Activated CD4-positive, alpha-beta T cell treated with anti-CD3 and anti-CD28 coated beads, Interleukin-2, amount 50 U/mL, for 48 hours (primary cell): ENCODE measurements at regions not wholly inside any gene's neighbourhood (a gene's known extent, or its start where the extent isn't known, plus 50 kb on each side); places are given as distances from the start of the nearest gene placed in this dataset.

Experiments used
- DNase-seq, 2 experiments: peaks; one replicate each; pipeline ENCODE4 v3.0.0-alpha.2; 2020

DNA sequence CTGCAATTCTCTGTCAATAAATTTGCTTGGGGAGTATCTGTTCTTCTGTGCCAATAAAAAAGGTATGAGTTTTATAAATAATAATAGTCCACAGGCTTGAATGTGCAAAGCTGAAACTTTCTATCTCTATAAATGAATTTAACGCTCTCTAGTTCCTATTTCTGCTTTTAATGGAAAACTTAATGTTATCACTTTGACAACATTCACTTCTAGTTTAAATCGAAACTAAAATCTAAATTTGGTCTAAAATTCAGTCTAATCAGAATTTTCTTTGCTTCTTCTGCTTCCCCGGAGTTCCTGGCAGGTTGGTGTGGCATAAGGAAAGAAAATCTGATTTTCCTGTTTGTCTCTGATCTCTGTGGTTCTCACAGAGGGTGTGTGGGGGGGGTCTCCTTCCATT lies 450.1 kb upstream of the TBL1XR1 start:
- DNase-seq, result no peak

DNA sequence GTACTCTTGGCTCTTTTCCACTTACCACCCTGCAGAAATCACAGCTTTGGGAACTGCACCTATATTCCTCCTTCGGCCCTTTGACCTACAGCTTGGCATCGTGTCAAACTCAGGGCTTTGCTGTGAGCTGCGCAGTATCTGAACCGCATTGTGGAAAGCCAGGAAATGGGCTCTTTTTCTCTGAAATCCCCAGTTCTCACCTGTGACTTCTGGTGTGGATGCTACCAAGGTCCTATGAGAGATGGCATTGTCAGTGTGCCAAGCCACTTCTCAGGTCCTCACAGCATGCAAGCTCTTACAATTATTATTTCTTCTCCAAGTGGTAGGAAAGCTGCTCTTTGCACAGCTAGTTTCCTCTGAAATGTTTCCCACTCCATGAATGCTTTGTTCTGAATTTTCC lies 450.6 kb upstream of the TBL1XR1 start:
- no peak for DNase-seq

DNA sequence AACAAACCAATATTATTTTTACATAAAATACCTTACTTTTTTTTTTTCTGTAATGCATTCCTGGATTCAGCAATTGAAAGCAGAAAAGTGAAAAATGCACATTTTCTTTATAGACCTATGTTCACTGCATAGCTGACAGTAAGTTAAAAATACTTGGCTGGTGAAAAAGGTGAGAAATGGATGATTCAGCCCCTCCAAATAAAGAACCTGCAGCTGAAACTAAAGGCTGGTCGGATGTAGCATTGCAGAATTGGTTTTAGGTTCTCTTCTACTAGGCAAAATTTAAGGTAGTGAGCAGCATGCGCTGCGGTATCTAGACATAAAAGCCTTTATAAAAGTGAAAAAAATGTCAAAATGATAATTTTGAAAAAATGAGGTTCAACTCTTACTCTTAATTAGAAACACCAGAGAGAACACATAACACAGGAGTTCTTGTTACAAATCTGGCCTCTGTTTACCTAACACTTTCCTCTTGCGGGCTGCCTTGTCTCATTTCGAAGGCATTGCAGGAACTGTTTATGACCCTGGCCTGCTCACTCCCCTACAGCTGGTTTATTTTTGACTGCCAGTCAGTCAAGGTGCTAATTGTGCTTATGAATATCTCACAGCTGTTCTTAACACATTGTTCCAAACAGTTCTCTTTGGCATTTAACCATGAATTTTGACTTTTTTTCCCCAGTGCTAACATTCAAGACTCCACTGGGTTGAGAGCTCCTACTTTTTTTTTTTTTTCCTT lies 455.4 kb upstream of the TBL1XR1 start:
- no peak for DNase-seq

DNA sequence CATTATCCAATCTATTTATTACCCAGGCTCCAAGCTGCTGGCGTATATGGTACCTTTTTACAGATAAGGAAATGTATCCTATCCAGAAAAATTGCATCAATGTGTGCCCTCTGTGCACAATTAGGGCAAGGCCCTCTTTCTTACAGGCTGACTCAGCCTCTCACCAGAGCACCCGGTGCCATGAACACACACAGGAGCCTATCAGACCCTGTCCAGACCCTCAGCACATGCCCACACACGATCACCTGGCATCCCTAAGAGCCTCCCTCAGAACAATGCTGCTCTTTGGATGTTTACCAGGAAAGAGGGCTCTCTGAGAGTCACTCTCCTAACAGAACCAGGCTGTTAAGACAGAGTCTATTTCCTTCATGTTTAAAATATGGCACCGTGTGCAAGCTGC lies 460.0 kb upstream of the TBL1XR1 start:
- no peak for DNase-seq

DNA sequence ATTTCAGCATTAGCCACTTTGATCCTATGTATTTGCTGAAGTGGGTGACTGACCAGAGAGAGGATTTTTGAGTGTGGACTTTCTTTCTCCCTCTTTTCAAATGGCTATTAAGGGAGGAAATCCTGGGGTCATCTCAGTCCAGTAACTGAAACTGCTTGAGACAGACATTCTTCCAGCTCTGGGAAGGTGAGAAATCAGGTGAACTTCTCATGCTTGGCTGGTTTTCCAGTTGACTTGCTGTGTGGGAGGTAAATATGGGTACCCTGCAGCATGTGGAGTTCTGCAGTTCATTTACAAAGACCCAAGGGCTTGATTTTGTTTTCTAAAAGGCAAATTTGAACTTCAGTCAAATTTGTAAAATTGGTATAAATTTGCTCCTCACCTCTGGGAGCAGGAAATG lies 461.1 kb upstream of the TBL1XR1 start:
- DNase-seq, result no peak

DNA sequence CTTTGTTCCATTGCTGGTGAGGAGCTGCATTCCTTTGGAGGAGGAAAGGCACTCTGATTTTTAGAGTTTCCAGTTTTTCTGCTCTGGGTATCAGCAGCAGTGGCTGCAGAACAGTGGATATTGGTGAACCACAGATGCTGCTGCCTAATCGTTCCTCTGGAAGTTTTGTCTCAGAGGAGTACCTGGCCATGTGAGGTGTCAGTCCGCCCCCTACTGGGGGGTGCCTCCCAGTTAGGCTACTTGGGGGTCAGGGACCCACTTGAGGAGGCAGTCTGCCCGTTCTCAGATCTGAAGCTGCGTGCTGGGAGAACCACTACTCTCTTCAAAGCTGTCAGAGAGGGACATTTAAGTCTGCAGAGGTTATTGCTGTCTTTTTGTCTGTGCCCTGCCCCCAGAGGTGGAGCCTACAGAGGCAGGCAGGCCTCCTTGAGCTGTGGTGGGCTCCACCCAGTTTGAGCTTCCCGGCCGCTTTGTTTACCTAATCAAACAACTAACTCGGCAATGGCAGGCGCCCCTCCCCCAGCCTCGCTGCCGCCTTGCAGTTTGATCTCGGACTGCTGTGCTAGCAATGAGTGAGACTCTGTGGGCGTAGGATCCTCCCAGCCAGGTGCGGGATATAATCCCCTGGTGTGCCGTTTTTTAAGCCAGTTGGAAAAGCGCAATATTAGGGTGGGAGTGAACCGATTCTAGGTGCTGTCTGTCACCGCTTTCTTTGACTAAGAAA lies 467.3 kb upstream of the TBL1XR1 start:
- DNase-seq, result peak in 1 of 2 experiments; percentile 20

DNA sequence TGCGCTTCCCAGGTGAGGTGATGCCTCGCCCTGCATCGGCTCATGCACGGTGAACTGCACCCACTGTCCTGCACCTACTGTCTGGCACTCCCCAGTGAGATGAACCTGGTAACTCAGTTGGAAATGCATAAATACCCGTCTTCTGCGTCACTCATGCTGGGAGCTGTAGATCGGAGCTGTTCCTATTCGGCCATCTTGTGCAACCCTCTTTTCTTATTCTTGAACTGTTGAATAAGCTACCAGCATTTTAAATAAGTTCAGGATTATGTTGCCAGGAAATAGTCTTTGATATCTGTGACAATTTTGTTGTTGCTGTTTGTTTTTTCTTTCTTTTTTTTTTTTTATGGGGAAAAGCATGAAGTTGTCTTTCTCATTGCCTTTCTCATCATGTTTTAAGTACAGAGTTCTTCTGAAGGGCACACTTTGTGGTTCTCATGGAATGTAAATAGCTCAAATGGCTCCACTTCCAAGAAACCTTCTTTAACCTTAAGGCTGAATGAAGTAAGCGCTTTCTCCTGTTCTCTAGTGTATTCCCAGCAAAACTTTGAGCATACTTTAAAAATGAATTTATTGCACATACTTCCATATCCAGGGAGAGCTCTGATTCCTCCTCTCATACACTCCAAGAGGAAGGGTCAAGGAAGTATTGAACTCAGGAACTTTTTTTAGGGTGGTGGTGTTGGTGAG lies 468.0 kb upstream of the TBL1XR1 start:
- no peak for DNase-seq

DNA sequence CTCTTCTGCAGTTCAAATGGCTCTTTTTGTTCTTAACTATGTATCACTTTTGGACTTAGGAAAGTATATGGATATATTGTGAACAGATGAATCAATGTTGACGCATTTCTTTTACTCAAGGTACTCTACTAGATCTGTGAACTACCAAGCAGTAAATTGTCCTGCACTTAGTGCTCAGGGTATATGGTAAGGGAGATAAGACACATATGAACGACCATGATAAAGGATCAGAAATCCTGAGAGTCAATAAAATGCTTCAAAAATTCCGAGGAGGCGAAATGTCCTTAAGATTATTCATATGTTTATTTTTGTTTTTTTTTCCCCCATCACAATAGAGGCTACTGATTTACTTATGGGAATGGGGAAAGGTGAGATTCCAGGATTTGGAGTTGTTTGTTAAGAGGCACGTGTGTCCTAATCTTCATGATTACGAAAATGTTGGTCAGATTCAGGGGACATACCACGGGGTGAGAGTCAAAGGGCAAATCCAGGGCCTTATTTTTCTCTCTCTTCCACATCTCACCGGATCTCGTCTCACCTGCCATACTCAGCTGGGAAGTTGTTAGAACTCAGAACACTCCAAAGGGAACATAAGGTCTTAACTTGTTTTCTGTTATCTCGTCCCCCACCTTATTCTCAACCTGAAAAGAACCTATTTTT lies 475.1 kb upstream of the TBL1XR1 start:
- DNase-seq, result no peak

DNA sequence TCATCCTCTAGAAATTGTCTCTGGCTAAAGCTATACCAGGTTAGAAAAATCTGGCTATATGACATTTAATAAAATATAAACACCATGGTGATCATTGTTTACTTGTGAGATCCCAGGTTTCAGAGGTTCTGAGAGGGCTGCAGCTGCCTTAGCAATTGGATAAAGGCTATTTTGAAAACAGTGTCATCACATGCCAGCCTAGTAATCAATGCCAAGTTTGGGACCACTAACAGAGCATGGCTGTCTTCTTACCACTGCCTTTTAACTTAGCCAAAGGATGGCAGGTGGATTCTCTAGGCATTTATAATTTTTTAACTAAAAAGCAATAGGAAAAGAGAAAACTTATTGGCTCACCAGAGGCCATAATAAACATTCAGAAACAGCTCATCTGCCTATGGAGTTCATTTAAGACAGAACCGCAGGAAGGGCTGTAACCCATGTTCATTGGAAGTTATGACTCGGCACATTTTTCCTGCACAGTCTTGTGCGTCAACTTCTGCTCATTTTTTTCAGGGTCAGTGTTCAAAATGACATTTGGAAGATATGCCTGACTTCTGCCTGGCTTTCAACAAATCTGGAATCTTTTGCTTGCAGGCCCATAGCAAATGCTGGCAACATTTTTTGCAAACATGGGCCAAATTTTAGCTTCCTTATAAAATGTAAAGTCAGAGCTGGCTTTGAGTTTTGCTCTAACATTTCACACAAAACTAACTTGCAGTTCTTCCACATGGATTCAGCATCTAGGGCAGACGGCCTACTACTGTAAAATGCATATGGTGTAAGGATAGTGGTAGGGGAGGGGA lies 476.0 kb upstream of the TBL1XR1 start:
- DNase-seq, result no peak

DNA sequence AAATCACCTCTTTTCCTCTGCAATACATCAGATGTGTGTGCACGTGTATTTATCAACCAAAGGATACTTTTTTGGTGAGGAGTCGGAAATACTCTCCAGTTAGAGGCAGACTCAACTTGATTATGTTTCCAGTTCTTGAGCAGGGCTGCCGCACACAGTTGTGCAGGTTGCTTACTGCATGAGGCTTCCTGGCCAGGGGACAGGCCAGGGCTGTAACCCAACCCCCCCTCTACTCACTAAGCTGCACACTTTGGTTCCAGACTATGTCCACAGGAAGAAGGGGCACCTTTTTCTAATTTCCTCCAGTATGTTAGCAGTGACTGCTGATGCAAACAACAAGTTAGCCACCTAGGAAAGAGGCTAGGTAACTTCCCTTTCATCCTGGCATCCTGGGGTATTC lies 476.9 kb upstream of the TBL1XR1 start:
- no peak for DNase-seq

DNA sequence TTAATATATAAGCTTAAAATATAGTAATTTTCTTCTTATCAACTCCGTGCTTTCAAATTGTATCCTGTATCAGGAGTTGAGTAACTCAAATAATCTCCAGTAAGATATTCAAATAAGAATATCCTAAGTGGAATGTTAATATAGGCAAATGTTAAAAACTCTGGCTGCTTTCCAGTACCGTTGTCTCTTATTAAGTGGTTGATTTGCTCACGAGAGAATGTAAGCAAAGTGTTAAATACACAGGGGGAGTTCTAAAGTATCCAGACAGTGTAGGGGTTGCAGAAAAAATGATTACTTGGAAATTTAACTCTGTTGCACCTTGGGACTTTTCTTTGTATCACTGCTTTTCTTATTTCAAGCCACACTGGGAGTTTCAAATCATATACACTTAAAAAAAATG lies 478.9 kb upstream of the TBL1XR1 start:
- DNase-seq, result no peak

DNA sequence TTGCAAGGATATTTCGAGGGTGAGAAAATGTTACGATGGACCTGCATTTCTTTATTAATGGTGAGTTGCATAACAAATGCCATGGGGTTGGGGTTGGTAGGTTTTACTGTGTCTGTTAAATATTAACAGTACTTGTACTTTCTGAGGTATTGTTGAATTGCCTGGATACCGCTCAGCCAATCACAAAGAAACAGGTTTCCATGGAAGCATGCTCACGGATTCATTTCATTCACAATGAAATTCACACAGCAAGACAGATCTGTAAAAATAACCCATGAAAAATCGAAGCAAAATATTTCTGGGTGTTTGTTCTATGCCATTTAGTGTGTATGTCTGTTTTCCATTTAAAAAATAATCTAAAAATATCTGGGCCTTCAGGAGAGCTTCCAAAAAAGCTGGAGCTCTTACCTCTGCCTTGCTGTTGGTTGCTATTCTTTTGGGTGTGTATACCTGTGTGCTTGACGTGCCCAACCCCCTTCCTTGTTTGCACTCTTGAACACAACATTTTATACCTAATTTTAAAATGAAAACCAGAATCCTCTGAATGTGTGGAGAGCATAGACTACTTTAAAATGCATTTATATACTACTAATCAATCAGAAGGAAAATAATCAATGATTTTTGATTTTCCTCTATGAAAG lies 479.8 kb upstream of the TBL1XR1 start:
- no peak for DNase-seq

DNA sequence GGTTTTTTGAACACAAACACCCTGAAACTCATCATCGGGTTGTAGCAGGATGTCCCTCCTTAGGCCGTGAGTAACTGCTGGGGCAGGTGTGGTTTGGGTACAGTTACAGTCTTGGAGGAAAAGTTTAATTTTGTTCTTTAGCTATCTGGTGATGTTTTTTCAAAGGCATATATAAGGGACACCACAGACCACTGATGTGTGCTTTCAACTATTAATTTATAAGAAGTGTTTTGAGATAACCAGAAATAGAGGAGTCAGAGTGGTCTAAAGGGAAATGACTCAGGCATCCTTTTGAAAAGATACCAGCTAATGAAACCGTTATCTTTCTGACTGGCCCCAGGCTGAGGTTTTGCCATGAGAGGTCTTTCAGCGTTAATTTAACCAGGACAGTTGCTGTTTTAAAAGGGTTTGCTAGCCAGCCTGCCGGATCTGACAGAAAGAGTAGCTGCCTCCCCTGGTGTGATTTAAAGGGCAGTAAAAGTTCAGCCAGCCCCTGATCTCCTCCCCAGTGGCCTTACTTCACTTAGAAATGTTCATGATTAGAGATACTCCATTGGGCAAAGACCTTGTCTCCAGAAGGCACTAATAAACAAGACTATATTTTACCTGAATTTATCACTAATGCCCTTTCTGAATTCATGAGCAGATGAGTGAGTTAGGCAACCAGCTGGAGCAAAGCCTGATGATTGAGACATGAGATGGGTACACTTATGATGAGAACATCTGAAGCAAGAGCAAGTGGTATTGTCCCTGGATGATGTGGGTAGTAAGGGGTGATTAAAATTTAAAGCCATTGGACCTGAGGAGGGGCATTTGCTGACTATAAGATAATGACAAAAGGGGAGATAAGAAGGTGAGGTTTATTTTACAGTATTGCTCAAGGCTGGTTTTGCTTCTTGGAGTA lies 482.5 kb upstream of the TBL1XR1 start:
- DNase-seq, result peak; percentile 27 to 35

DNA sequence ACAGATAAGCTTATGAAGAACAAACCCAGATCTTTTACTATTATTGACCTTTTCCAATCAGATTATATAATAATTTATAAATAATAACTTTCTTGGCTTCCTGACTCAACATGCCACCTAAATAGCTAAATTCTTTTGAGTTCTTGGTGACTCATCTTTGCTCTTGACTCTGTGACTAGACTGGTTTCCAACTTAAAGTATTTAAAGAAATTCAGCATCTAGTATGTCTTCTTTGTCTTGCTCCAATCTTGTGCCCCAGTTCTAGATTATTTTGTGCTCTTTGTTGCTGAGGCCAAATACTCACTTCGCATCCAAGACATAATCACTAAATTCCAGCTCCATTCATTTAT lies 483.2 kb upstream of the TBL1XR1 start:
- no peak for DNase-seq

DNA sequence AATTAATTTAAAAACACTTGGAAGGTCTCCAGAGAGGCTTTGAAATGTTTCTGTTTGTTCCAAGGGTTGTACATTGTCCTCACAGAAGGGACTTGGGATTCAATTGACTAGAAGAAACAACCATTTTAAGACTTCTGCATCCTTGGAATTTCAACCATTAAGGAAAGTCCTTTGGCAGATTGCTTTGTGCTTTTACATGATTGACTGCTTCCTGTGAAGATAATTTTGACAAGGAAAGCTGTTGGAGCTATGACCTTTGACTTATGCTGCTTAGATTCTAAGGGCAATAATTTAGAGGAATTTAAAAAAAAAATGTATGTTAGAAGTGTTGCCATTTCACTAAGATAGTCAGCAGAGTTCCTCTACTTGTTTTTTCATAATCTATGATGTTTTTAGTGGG lies 483.9 kb upstream of the TBL1XR1 start:
- DNase-seq, result no peak

DNA sequence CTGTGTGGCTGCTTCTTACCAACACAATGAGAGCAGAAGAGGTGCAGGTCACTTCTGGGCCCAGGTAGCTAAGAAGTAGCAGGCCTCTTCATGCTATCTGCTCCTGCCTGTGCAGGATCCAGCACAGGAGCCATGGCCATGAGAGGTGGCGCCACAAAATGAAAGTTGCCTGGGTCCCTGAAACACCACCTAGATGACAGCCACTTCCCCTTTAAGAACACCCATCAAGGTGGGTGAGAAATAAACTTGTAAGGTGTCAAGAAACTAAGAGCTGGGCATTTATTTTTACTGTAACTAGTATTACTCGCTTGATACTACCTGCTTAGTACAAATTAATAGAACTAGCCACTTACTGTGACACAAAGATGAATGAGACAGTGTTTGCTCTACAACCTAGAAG lies 484.6 kb upstream of the TBL1XR1 start:
- no peak for DNase-seq

DNA sequence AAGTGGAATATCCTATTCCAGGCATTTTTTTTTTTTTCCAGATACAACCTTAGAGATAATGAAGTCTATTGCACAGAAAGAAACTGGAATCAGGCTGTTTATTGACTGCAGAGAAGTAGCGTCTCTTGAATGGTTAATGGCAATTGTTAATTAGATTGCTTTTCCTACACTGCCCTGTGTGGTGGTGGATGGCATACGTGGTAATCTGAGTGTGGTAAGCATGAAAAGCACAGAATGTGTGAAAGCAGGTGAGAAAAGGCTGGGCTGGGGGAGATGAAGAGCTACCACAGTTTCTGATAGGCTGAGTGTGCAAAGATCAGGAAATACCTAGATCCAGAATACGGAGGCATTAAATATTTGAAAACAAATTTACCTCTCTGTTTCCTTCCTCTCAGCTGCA lies 486.3 kb upstream of the TBL1XR1 start:
- DNase-seq, result no peak

DNA sequence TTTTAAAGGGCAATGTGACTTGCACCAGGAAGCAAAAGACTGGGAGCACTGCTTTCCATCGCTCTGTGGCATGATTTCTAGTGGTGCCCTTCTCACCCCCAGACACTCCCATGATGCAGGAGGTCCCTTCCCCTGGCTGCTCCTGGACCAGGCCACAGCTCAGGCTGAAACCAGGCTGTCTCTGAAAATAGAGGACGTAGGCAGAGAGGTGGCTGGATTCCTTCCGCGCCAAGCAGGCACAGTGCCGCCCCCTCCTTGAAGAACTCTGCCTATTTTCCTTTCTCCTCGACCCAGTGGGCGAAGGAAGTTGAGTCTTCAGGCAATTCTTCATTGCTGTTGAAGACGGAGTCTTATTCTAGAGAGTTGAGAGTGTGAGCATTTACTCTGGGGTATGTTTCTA lies 489.4 kb upstream of the TBL1XR1 start:
- DNase-seq, result no peak

DNA sequence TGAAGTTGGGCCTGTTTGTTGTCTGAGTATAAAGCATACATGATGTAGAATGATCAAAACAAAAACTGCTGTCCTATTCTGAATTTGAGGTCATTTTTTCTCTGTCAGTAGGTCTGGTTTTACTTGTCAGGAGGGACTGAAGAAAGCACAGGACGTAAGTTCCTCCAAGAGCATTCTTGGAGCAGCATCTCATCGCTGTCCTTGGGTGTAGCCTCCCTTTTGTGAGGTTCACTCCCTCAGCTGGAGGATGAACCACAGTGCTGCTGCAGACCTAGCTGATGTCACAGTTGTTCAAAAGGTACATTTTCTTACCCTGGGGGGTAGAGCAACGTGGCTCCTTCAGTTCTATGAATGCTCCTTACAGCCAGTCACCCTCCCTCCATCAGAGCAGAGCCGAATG lies 490.0 kb upstream of the TBL1XR1 start:
- no peak for DNase-seq

DNA sequence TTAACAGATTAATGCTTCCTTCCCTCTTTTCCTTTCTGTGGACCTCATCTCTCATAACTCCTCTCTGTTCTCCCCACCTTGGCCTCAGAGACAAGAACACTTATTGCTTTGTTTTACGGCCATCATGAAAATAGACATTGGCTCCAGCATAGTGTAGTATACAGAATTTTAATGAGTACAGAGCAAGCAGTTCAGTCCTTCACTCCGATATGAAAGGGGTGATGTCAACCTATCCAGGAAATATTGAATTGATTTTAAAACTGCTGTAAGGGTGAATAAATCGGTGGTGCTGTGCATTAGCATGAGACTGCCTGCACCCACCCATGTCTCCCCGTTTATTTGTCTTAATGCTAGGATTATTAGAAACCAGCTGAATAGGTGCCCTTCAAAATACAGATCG lies 490.9 kb upstream of the TBL1XR1 start:
- DNase-seq, result no peak

DNA sequence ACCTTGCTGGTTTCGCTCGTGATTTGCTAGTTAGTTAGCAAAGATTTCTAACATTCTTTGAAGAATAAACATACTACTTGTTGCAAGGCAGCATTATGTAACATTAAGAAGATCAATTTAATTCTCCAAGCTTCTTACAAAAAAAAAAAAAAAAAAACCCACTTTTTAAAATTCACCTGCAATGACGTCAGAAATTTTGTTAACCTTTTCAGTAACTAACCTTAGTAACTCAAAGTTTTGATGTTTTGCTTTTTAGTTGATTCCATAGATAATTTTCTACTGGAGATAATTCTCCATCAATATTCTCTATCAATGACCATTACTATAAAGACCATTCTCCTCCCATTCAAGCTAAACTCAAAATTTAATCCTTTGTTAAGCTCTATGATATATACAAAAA lies 491.8 kb upstream of the TBL1XR1 start:
- no peak for DNase-seq
